Endothelial cell (in vitro differentiated cells): ENCODE measurements at regions not wholly inside any gene's neighbourhood (a gene's known extent, or its start where the extent isn't known, plus 50 kb on each side); places are given as distances from the start of the nearest gene placed in this dataset.

Experiments used
- DNase-seq: peaks from one replicate; pipeline ENCODE4 v3.0.0; 2021; ENCODE audit warnings: low spot score
- H3K27ac Mint-ChIP-seq: one replicate; pipeline ENCODE4 v1.8.0; 2021; ENCODE audit warnings: mixed read lengths, inconsistent platforms; ENCODE audit not compliant: unreplicated experiment
- H3K27me3 Mint-ChIP-seq: one replicate; pipeline ENCODE4 v1.8.0; 2021; ENCODE audit warnings: mild to moderate bottlenecking, moderate library complexity, mixed read lengths, inconsistent platforms; ENCODE audit not compliant: unreplicated experiment
- H3K36me3 Mint-ChIP-seq: one replicate; pipeline ENCODE4 v1.8.0; 2021; ENCODE audit warnings: mild to moderate bottlenecking, low read depth, mixed read lengths, inconsistent platforms; ENCODE audit not compliant: unreplicated experiment
- H3K4me1 Mint-ChIP-seq: one replicate; pipeline ENCODE4 v1.8.0; 2021; ENCODE audit warnings: mild to moderate bottlenecking, mixed read lengths, inconsistent platforms; ENCODE audit not compliant: unreplicated experiment
- H3K4me3 Mint-ChIP-seq: one replicate; pipeline ENCODE4 v1.8.0; 2021; ENCODE audit warnings: mild to moderate bottlenecking, mixed read lengths, inconsistent platforms; ENCODE audit not compliant: unreplicated experiment
- H3K9me3 Mint-ChIP-seq: one replicate; pipeline ENCODE4 v1.8.0; 2021; ENCODE audit warnings: mixed read lengths, inconsistent platforms; ENCODE audit not compliant: unreplicated experiment
- TF ChIP-seq, protein P1 (sequence below): fragments of 200-600 bp; sonication (generic); IDR thresholded peaks from one replicate; pipeline ENCODE4 v1.5.0; 2021; ENCODE audit warnings: antibody characterized with exemption; ENCODE audit not compliant: unreplicated experiment

DNA sequence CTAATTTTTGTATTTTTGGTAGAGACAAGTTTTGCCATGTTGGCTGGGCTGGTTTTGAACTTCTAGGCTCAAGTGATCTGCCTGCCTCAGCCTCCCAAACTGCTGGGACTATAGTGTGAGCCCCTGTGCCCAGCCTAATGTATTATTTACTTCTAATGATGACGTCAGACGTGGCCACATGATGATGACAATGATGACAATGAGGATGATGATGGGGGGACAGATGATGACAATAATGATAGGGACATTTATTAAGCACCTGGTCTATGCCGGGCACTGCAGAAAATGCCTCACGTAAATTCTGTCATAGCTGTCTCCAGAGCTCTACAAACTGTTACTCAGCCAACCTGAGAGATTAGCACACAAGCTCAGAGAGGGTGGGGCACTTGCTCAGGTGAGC is 169.3 kb downstream of the SHANK2 start:
- Mint-ChIP-seq H3K4me3 (no peak overlapping the region), H3K9me3 (no peaks in the 10 kb centered on the region), H3K27ac (no peak overlapping the region), H3K27me3 (peaks cover 3% of the 10 kb centered on the region), H3K36me3 (no peaks in the 10 kb centered on the region), H3K4me1 (no peaks in the 10 kb centered on the region)
- TF ChIP-seq, protein P1, sequence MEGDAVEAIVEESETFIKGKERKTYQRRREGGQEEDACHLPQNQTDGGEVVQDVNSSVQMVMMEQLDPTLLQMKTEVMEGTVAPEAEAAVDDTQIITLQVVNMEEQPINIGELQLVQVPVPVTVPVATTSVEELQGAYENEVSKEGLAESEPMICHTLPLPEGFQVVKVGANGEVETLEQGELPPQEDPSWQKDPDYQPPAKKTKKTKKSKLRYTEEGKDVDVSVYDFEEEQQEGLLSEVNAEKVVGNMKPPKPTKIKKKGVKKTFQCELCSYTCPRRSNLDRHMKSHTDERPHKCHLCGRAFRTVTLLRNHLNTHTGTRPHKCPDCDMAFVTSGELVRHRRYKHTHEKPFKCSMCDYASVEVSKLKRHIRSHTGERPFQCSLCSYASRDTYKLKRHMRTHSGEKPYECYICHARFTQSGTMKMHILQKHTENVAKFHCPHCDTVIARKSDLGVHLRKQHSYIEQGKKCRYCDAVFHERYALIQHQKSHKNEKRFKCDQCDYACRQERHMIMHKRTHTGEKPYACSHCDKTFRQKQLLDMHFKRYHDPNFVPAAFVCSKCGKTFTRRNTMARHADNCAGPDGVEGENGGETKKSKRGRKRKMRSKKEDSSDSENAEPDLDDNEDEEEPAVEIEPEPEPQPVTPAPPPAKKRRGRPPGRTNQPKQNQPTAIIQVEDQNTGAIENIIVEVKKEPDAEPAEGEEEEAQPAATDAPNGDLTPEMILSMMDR = no peak
- no peak for DNase-seq

DNA sequence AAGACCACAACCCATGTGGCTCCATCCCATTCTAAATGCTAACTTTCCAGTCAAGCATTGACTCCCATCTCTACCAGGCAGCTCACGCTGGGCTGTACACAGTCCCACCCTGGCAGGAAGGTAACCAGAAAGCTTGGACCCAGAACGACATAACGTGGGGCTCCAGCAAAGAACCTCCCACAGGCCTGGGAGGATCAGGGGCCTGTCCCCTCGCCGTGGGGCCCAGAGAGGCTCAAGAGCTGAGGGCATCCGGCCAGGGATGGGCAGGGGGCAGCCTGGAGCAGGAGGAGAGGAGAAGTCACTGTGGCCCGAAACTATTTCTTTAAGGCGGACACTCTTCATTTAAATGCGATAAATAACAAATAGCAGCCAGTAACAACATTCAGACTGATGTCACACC is 169.9 kb downstream of the SHANK2 start:
- TF ChIP-seq, protein P1 = no peak
- H3K4me1 Mint-ChIP-seq = peaks cover 3% of the 10 kb centered on the region
- no peak overlapping the region for H3K27ac Mint-ChIP-seq

DNA sequence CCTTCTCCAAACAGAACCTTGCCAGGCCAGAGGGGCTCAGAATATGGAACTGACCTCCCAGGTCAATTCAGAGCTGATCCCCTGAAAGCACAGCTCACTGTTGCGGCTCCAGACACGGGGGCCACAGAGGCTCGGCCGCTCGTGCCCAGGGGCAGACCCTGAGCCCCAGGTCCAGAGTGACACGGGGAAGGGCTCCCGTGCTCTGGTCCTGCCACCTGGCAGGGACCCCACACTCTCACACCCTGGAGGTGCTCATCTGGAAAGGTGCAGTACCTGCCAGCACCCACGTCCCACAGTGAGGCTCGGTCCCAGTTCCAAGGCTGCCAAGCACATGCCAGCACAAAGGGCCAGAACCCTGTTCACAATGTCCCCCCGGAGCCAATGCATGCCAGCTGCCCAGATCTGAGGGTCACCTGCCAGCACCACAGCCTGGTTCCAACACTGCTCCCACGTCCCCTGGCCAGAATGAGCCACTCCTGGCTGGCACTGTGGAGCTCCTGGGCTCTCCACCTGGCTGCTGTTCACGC is 170.6 kb downstream of the SHANK2 start:
- peaks cover 8% of the 10 kb centered on the region for H3K4me1 Mint-ChIP-seq
- H3K4me3 Mint-ChIP-seq = no peak overlapping the region
- TF ChIP-seq, protein P1 = no peak
- H3K36me3 Mint-ChIP-seq = no peaks in the 10 kb centered on the region
- H3K27me3 Mint-ChIP-seq = peaks cover 3% of the 10 kb centered on the region
- no peaks in the 10 kb centered on the region for H3K9me3 Mint-ChIP-seq
- H3K27ac Mint-ChIP-seq = no peak overlapping the region
- no peak for DNase-seq

More for the DNA sequence above, 169.9 kb downstream of the SHANK2 start:
- Mint-ChIP-seq H3K9me3 (no peaks in the 10 kb centered on the region), H3K27me3 (peaks cover 3% of the 10 kb centered on the region), H3K36me3 (no peaks in the 10 kb centered on the region), H3K4me3 (no peak overlapping the region)
- no peak for DNase-seq

DNA sequence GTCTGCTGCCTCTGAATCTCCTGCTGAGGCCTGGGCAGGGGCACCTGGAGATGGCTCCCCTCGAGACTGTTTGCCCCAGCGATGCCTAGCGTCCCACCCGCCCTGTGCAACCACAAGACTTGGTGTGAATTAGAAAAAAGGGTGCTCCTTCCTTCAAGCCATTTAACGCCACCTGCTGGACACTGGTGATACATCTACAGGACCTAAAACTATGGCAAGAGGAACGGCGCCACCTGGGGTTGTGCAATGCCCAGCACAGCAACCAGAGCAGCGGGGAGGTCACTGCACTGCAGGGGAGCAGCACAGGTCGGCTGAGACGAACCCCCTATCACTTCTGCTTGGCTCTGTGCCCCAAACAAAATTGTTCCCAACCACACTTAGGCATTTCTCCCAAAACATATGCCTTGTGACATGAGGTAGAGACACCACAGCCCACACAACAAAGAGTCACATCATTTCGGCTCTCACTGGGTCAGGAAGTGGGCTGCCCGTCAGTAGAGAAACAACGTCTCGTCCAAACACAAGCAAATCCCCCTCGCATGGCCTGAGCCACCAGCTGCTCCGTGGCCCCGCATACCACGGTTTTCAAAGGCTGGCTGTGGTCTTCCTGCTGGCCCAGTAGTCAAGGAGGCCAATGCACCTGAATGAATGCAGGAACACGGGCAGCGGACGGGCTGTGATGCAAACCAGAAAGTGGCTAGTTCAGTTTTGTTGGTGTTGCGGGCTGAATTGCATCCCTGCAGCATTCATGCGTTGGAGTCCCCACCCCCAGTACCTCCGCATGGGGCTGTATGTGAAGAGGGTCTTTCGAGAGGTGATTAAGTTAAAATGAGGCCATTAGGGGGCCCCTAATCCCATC is 171.9 kb downstream of the SHANK2 start:
- peak; percentile 85 for DNase-seq
- H3K4me3 Mint-ChIP-seq = no peak overlapping the region
- H3K36me3 Mint-ChIP-seq = no peaks in the 10 kb centered on the region
- peaks cover 3% of the 10 kb centered on the region for H3K27me3 Mint-ChIP-seq
- H3K27ac Mint-ChIP-seq = no peak overlapping the region
- no peaks in the 10 kb centered on the region for H3K9me3 Mint-ChIP-seq
- peaks cover 14% of the 10 kb centered on the region for H3K4me1 Mint-ChIP-seq
- TF ChIP-seq, protein P1 = peak; percentile 77

DNA sequence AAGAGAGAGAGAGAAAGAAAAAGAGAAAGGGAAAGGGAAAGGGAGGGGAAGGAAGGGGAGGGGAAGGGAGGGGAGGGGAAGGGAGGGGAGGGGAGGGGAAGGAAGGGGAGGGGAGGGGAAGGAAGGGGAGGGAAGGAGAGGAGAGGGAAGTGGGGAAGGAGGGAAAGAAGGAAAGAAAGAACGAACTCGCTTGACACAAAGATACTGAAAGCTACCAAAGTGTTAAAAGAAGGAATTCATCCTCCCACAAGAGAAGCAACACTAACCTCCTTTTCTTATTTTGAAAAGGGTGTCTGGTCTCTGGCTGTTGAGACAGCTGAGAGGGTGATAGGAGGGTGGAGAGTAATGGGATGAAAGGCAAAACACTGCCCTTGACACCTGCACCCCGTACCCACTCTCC is 172.6 kb downstream of the SHANK2 start:
- H3K9me3 Mint-ChIP-seq = no peaks in the 10 kb centered on the region

More for the DNA sequence above, 172.6 kb downstream of the SHANK2 start:
- Mint-ChIP-seq H3K36me3 (no peaks in the 10 kb centered on the region), H3K27ac (no peak overlapping the region), H3K4me3 (no peak overlapping the region), H3K27me3 (peaks cover 3% of the 10 kb centered on the region), H3K4me1 (peaks cover 14% of the 10 kb centered on the region)
- TF ChIP-seq, protein P1 = no peak
- no peak for DNase-seq
